Activated B cell treated with CpG ODN at 0.5 μM for 24 hours (primary cell): ENCODE measurements at regions not wholly inside any gene's neighbourhood (a gene's known extent, or its start where the extent isn't known, plus 50 kb on each side); places are given as distances from the start of the nearest gene placed in this dataset.

ENCODE experiments used
- ATAC-seq: fragments of 200-7000 bp; cut with Tn5 transposase; one replicate; pipeline ENCODE4 v1.10.0; 2021; ENCODE audit warnings: low read depth, mild to moderate bottlenecking, moderate library complexity
- CTCF ChIA-PET: fragments of 350-600 bp; sonication (Branson Sonifier 250); formaldehyde crosslinking; loops from one replicate; lab custom pipeline; 2021; ENCODE audit warnings: antibody characterized with exemption; lab: Charles Lee
- POLR2A ChIA-PET: fragments of 350-600 bp; sonication (Branson Sonifier 250); formaldehyde crosslinking; loops from one replicate; lab custom pipeline; 2021; ENCODE audit warnings: antibody characterized with exemption; lab: Charles Lee
- DNase-seq: peaks from one replicate; pipeline ENCODE4 v3.0.0; 2022
- H3K27ac Mint-ChIP-seq: one replicate; pipeline ENCODE4 v1.8.0; 2020; ENCODE audit warnings: mixed read lengths
- H3K27me3 Mint-ChIP-seq: one replicate; pipeline ENCODE4 v1.8.0; 2021; ENCODE audit warnings: mixed read lengths
- H3K36me3 Mint-ChIP-seq: one replicate; pipeline ENCODE4 v1.8.0; 2021; ENCODE audit warnings: low read depth, mixed read lengths
- H3K4me1 Mint-ChIP-seq: one replicate; pipeline ENCODE4 v1.8.0; 2021; ENCODE audit warnings: mixed read lengths
- H3K4me3 Mint-ChIP-seq: one replicate; pipeline ENCODE4 v1.8.0; 2020; ENCODE audit warnings: mild to moderate bottlenecking, mixed read lengths
- H3K9me3 Mint-ChIP-seq: one replicate; pipeline ENCODE4 v1.8.0; 2020; ENCODE audit warnings: mixed read lengths
- intact Hi-C: fragments of 100-400 bp; cut with micrococcal nuclease; formaldehyde crosslinking; loops from one replicate; pipeline ENCODE4 v1.15.1; 2024
- TF ChIP-seq, protein P1 (sequence below): fragments of 200-600 bp; IDR thresholded peaks from one replicate; pipeline ENCODE4 v1.8.0; 2022; ENCODE audit warnings: antibody characterized with exemption, mild to moderate bottlenecking

- Mint-ChIP-seq H3K4me1 (no peaks in the 10 kb centered on the region), H3K27ac (no peak overlapping the region), H3K4me3 (no peak overlapping the region), H3K9me3 (peaks cover 3% of the 10 kb centered on the region), H3K36me3 (no peaks in the 10 kb centered on the region), H3K27me3 (no peaks in the 10 kb centered on the region)
- intact Hi-C loops: no loop called here
- DNase-seq: no peak
- ChIA-PET CTCF (no interaction called here), POLR2A (no interaction called here)
- ATAC-seq: no peak
- TF ChIP-seq, protein P1, sequence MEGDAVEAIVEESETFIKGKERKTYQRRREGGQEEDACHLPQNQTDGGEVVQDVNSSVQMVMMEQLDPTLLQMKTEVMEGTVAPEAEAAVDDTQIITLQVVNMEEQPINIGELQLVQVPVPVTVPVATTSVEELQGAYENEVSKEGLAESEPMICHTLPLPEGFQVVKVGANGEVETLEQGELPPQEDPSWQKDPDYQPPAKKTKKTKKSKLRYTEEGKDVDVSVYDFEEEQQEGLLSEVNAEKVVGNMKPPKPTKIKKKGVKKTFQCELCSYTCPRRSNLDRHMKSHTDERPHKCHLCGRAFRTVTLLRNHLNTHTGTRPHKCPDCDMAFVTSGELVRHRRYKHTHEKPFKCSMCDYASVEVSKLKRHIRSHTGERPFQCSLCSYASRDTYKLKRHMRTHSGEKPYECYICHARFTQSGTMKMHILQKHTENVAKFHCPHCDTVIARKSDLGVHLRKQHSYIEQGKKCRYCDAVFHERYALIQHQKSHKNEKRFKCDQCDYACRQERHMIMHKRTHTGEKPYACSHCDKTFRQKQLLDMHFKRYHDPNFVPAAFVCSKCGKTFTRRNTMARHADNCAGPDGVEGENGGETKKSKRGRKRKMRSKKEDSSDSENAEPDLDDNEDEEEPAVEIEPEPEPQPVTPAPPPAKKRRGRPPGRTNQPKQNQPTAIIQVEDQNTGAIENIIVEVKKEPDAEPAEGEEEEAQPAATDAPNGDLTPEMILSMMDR: no peak
These were observed 438.3 kb upstream of the PSMD7 start for GRCh38 chr16:73858326-73858725.

DNA sequence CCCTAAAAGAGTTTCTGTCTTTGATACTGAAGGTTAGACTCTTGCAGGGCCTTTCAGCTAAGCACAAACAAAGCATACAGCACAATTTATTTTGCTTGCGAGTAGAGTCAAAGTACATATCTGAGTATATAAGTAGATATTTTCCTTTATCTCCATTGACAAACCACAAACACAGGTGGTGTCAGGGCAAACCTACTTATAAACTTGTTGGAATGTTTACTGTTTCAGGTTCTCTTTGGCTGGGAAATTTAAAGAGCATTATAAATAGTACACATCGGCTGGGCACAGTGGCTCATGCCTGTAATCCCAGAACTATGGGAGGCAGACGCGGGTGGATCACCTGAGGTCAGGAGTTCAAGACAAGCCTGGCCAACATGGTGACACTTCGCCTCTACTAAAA is 442.6 kb upstream of the PSMD7 start:
- intact Hi-C loops: no loop called here
- CTCF ChIA-PET: no interaction called here
- no peaks in the 10 kb centered on the region for H3K36me3 Mint-ChIP-seq
- no peaks in the 10 kb centered on the region for H3K27me3 Mint-ChIP-seq
- no peak for ATAC-seq
- no peak overlapping the region for H3K27ac Mint-ChIP-seq
- H3K9me3 Mint-ChIP-seq: peaks cover 3% of the 10 kb centered on the region
- no peaks in the 10 kb centered on the region for H3K4me1 Mint-ChIP-seq
- POLR2A ChIA-PET: no interaction called here
- TF ChIP-seq, protein P1: no peak
- H3K4me3 Mint-ChIP-seq: no peak overlapping the region
- no peak for DNase-seq

- POLR2A ChIA-PET: no interaction called here
- CTCF ChIA-PET: no interaction called here
- no peaks in the 10 kb centered on the region for H3K27me3 Mint-ChIP-seq
- H3K27ac Mint-ChIP-seq: no peak overlapping the region
- intact Hi-C loops: no loop called here
- TF ChIP-seq, protein P1: no peak
- H3K4me3 Mint-ChIP-seq: no peak overlapping the region
- H3K36me3 Mint-ChIP-seq: no peaks in the 10 kb centered on the region
- no peaks in the 10 kb centered on the region for H3K4me1 Mint-ChIP-seq
- ATAC-seq (no peak), DNase-seq (no peak)
- peaks cover 3% of the 10 kb centered on the region for H3K9me3 Mint-ChIP-seq
These were observed 444.1 kb upstream of the PSMD7 start for GRCh38 chr16:73852561-73852960.

DNA sequence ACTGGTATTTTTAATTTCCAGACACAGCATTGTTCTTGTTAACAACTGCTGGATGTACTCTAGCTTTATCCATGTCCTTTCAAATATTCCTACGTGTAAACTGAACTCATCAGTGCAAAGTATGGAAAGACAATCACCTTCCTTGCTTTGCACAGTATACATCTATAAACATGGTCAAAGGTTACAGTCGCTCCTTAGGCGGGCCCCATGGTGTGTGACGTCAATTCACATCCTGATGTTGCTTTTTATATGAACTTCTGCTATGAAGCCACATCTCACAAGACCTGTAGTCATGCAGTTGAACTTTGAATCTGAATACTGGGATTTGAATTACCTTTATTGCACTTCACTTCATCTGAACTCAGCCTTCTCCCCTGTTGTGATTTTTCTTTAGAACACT is 447.6 kb upstream of the PSMD7 start:
- CTCF ChIA-PET: no interaction called here
- Mint-ChIP-seq H3K4me1 (no peaks in the 10 kb centered on the region), H3K27ac (no peak overlapping the region), H3K36me3 (no peaks in the 10 kb centered on the region), H3K27me3 (no peaks in the 10 kb centered on the region), H3K4me3 (no peak overlapping the region), H3K9me3 (peaks cover 3% of the 10 kb centered on the region)
- TF ChIP-seq, protein P1: no peak
- DNase-seq (no peak), ATAC-seq (no peak)
- intact Hi-C loops: no loop called here
- POLR2A ChIA-PET: no interaction called here

DNA sequence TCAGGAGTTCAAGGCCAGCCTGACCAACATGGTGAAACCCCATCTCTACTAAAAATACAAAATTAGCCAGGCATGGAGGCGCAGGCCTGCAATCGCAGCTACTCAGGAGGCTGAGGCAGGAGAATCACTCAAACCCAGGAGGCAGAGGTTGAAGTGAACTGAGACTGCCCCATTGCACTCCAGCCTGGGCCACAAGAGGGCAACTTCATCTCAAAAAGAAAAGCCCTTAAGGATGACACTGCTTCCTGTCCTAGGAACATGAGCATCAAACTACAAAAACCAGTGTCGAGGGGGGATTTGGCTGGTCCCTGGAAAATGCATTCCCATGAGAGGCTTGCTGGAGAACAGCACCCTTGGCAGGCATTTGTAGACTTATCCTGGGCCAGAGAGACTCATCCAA is 449.5 kb upstream of the PSMD7 start:
- ATAC-seq (no peak), DNase-seq (no peak)
- Mint-ChIP-seq H3K27me3 (no peaks in the 10 kb centered on the region), H3K36me3 (no peaks in the 10 kb centered on the region), H3K27ac (no peak overlapping the region), H3K9me3 (no peaks in the 10 kb centered on the region), H3K4me1 (no peaks in the 10 kb centered on the region), H3K4me3 (no peak overlapping the region)
- POLR2A ChIA-PET: no interaction called here
- TF ChIP-seq, protein P1: no peak
- intact Hi-C loops: no loop called here
- CTCF ChIA-PET: no interaction called here
